Stimulated activated effector memory CD8-positive, alpha-beta T cell treated with anti-CD3 and anti-CD28 coated beads, Interleukin-12 subunit alpha, Interleukin-12 subunit beta, amount 100 ng/mL, for 72 hours (primary cell): ENCODE measurements at regions not wholly inside any gene's neighbourhood (a gene's known extent, or its start where the extent isn't known, plus 50 kb on each side); places are given as distances from the start of the nearest gene placed in this dataset.
"Not testable (repeated sequence)": the region's sequence is repeated elsewhere in the genome, so short reads cannot be mapped to it uniquely, and the experiment has no call there.

Source experiments
- ATAC-seq: fragments of 150-1000 bp; cut with Tn5 transposase; 2 replicates; pipeline ENCODE4 v1.10.0; 2021
- DNase-seq, 2 donors: peaks; one replicate each; pipeline ENCODE4 v3.0.0; 2021 to 2022; ENCODE audit warnings: low spot score in 2 of 2
- H3K27ac Mint-ChIP-seq: one replicate; pipeline ENCODE4 v1.8.0; 2022; ENCODE audit warnings: mild to moderate bottlenecking, mixed read lengths
- H3K36me3 Mint-ChIP-seq: one replicate; pipeline ENCODE4 v1.8.0; 2022; ENCODE audit warnings: mild to moderate bottlenecking, mixed read lengths
- H3K4me1 Mint-ChIP-seq: one replicate; pipeline ENCODE4 v1.8.0; 2022; ENCODE audit warnings: mixed read lengths
- H3K4me3 Mint-ChIP-seq: one replicate; pipeline ENCODE4 v1.8.0; 2022; ENCODE audit warnings: mild to moderate bottlenecking, mixed read lengths
- H3K9me3 Mint-ChIP-seq: one replicate; pipeline ENCODE4 v1.8.0; 2022; ENCODE audit warnings: mixed read lengths

DNA sequence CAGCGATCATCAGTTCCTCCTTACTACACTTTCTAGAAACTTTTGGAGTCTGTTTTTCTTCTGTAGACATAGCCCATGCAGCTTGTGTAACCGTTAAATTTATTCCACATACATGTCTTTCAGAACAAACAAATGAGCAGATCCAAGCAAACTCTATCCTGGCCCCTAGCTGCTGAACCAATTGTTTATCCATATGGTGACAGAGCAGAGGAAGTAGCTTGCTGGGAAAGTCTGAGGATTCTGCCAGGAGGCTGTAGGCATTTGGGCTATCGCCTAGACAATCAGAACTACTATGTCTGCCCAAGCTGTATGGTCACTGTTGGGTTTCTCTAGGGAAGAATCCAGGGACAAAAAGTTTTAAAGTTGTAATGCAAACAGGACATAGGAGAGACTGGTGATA lies 343.7 kb downstream of the SPRY2 start:
- no peak for ATAC-seq
- Mint-ChIP-seq H3K36me3 (no peaks in the 10 kb centered on the region), H3K4me1 (no peaks in the 10 kb centered on the region), H3K27ac (no peak overlapping the region), H3K4me3 (no peak overlapping the region), H3K9me3 (peaks cover 3% of the 10 kb centered on the region)
- no peak for DNase-seq

DNA sequence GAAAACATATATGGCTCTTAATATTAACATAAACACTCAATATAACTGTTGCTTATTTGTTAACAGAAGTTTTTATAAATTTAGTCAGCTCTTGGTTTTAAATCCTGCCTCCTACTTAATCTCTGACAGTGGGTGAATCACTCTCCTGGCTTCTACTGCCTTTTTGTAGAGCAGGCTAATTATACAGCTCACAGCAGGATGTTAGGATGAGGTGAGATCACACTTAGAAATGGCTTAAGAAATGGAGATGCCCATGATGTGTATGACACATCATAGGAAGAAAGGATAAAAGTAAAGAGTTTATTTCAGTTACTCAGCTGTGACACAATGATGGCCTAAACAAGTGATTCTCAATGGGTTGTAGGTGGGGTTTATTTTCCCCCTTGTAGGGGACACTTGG lies 345.6 kb downstream of the SPRY2 start:
- peaks cover 7% of the 10 kb centered on the region for H3K9me3 Mint-ChIP-seq
- H3K36me3 Mint-ChIP-seq, result no peaks in the 10 kb centered on the region
- no peak overlapping the region for H3K27ac Mint-ChIP-seq
- ATAC-seq (no peak), DNase-seq (no peak)
- H3K4me3 Mint-ChIP-seq, result no peak overlapping the region
- no peaks in the 10 kb centered on the region for H3K4me1 Mint-ChIP-seq

DNA sequence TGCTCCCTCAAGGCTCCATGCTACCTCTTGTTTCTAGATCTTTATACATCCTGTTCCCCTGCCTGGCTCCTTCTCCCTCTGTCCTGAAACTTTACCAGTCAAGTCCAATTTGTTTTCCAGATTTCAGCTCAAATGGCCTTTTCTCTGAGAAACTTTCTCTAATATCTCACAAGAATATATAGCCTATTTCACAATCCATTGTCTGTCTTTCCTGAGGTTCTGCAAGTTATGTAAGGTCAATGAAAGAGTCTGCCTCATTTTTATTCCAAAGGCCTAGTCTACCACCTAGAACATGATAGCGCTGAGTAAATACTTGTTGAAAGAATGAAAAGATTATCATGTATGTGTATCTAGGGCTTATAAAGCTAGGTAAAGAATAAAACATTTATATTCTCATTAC lies 348.8 kb downstream of the SPRY2 start:
- Mint-ChIP-seq H3K4me3 (no peak overlapping the region), H3K9me3 (peaks cover 14% of the 10 kb centered on the region), H3K27ac (no peak overlapping the region), H3K4me1 (no peaks in the 10 kb centered on the region), H3K36me3 (no peaks in the 10 kb centered on the region)
- no peak for DNase-seq
- ATAC-seq, result no peak

GRCh38 chr13:79990048-79990447 lies 350.9 kb downstream of the SPRY2 start:
- DNase-seq (no peak), ATAC-seq (no peak)
- Mint-ChIP-seq H3K4me1 (no peaks in the 10 kb centered on the region), H3K36me3 (no peaks in the 10 kb centered on the region), H3K4me3 (no peak overlapping the region), H3K9me3 (peaks cover 14% of the 10 kb centered on the region), H3K27ac (no peak overlapping the region)

GRCh38 chr13:79989217-79989661 lies 351.7 kb downstream of the SPRY2 start:
- H3K4me3 Mint-ChIP-seq, result no peak overlapping the region
- no peak for DNase-seq
- no peaks in the 10 kb centered on the region for H3K4me1 Mint-ChIP-seq
- H3K27ac Mint-ChIP-seq, result no peak overlapping the region
- no peak for ATAC-seq
- peaks cover 15% of the 10 kb centered on the region for H3K9me3 Mint-ChIP-seq
- H3K36me3 Mint-ChIP-seq, result no peaks in the 10 kb centered on the region

GRCh38 chr13:79988573-79988972 lies 352.4 kb downstream of the SPRY2 start:
- no peak overlapping the region for H3K4me3 Mint-ChIP-seq
- DNase-seq, result no peak
- no peak for ATAC-seq
- H3K4me1 Mint-ChIP-seq, result no peaks in the 10 kb centered on the region
- H3K36me3 Mint-ChIP-seq, result no peaks in the 10 kb centered on the region
- H3K27ac Mint-ChIP-seq, result no peak overlapping the region
- peaks cover 15% of the 10 kb centered on the region for H3K9me3 Mint-ChIP-seq

DNA sequence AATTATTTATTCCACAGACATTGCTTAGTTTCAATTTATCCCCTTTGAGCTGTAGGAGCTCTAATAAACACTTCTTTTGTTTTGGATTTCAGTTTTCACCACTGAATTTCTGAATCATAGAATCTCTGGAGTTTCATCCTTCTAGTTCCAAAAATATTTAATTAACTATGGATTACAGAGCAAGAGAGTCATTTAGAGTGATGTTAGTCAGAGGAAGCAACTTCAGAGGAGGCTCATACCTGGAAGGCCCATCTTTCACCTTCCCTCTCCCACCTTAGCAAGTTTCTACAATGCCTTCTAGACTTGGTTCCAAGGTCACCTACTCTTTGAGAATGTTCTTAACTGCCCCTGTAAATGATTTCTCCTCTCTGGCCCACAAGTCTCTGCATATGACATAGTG lies 353.2 kb downstream of the SPRY2 start:
- H3K27ac Mint-ChIP-seq, result no peak overlapping the region
- H3K4me3 Mint-ChIP-seq, result no peak overlapping the region
- H3K9me3 Mint-ChIP-seq, result peaks cover 18% of the 10 kb centered on the region
- no peaks in the 10 kb centered on the region for H3K4me1 Mint-ChIP-seq
- ATAC-seq, result no peak
- DNase-seq, result no peak
- no peaks in the 10 kb centered on the region for H3K36me3 Mint-ChIP-seq

GRCh38 chr13:79987323-79987722 lies 353.6 kb downstream of the SPRY2 start:
- Mint-ChIP-seq H3K36me3 (no peaks in the 10 kb centered on the region), H3K9me3 (peaks cover 19% of the 10 kb centered on the region), H3K4me1 (no peaks in the 10 kb centered on the region), H3K27ac (no peak overlapping the region), H3K4me3 (no peak overlapping the region)
- no peak for DNase-seq
- ATAC-seq, result no peak

- H3K9me3 Mint-ChIP-seq, result peaks cover 16% of the 10 kb centered on the region
- H3K27ac Mint-ChIP-seq, result no peak overlapping the region
- ATAC-seq, result no peak
- DNase-seq, result no peak
- H3K4me3 Mint-ChIP-seq, result no peak overlapping the region
- no peaks in the 10 kb centered on the region for H3K4me1 Mint-ChIP-seq
- no peaks in the 10 kb centered on the region for H3K36me3 Mint-ChIP-seq
These were observed 354.0 kb downstream of the SPRY2 start for GRCh38 chr13:79986890-79987289.

GRCh38 chr13:79974935-79975650 lies 365.8 kb downstream of the SPRY2 start:
- H3K36me3 Mint-ChIP-seq, ATAC-seq, H3K27ac Mint-ChIP-seq, H3K4me3 Mint-ChIP-seq, DNase-seq, H3K4me1 Mint-ChIP-seq: not testable (repeated sequence)
- peaks cover 18% of the 10 kb centered on the region for H3K9me3 Mint-ChIP-seq

DNA sequence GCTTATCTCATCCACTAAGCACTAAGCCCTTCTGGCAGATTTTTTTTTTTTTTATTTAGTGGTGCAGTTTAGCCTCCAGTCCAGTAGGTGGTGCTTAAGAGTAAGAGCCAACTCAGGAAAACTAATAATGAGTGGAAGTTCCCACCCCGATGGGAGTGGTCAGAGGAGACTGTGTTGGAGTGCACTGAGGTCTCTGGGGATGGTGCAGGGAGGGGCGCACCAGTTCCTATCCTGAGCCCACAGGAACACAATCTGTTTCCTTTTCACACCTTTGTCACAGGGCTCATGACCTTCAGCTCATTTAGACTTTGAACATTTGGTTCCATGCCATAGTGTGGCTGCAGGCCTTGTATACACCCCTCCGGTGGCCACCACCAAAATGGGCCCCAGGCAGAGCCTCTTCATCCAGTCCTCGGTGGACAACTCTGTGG lies 367.4 kb downstream of the SPRY2 start:
- Mint-ChIP-seq H3K36me3 (no peaks in the 10 kb centered on the region), H3K9me3 (peaks cover 16% of the 10 kb centered on the region), H3K27ac (no peak overlapping the region), H3K4me3 (no peak overlapping the region), H3K4me1 (no peaks in the 10 kb centered on the region)
- no peak for ATAC-seq
- no peak for DNase-seq

DNA sequence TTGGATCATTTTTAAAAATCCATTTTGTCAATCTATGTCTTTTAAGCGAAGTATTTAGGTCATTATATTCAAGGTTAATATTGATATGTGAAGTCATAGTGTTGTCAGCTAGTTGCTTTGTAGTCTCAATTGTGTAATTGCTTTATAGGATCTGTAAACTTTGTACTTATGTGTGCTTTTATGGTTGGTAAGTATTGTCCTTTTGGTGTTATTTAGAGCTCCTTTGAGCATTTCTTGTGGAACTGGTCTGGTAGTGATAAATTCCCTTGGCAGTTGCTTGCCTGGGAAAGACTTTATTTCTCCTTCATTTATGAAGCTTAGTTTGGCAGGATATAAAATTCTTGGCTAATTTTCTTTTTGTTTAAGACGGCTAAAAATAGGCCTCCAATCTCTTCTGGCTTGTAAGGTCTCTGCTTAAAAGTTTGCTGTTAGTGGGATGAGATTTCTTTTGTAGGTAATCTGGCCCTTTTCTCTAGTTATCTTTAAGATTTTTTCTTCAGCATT lies 368.8 kb downstream of the SPRY2 start:
- no peak overlapping the region for H3K4me3 Mint-ChIP-seq
- no peaks in the 10 kb centered on the region for H3K4me1 Mint-ChIP-seq
- H3K9me3 Mint-ChIP-seq, result peaks cover 8% of the 10 kb centered on the region

DNA sequence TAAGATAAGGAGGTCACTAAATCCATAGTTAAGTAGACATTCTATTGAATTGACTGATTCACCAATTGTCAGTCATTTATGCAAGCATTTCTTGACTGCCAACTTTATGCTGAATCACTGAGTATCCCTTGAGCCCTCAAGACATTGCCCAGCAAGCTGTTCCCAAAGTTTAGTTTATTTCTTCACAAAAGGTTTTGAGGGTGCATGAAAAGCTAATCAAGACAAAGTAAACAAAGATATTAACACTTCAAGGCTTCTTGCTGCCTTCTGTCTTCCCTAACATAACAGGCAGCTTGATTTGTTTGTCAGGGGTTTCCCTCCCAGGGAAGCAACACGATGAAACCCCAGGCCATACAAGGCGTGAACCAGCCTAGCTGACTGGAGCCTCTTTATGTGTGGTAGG lies 374.4 kb downstream of the SPRY2 start:
- Mint-ChIP-seq H3K4me3 (no peak overlapping the region), H3K9me3 (peaks cover 3% of the 10 kb centered on the region), H3K27ac (no peak overlapping the region), H3K4me1 (no peaks in the 10 kb centered on the region), H3K36me3 (no peaks in the 10 kb centered on the region)
- ATAC-seq (no peak), DNase-seq (no peak)

More for the DNA sequence above, 368.8 kb downstream of the SPRY2 start:
- DNase-seq (no peak), ATAC-seq (no peak)
- no peaks in the 10 kb centered on the region for H3K36me3 Mint-ChIP-seq
- H3K27ac Mint-ChIP-seq, result no peak overlapping the region

DNA sequence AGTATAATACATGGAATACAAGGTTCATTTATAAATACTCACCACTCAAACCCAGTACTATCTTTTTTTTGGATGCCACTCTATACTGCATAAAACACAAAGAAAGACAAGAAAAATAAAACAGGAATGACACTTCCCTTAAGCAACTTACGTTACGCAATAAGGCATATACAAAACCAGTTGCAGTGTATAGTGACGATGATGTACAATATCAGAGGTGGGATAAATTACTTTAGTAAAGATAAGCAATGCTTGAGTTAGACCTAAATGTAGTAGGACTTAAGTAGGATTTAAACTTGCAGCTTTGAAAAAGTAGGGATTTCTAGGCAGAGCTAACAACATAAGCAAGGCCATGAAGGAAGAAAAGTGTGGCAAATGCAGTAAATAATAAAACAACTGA lies 374.9 kb downstream of the SPRY2 start:
- Mint-ChIP-seq H3K27ac (no peak overlapping the region), H3K9me3 (peaks cover 5% of the 10 kb centered on the region), H3K4me3 (no peak overlapping the region), H3K36me3 (no peaks in the 10 kb centered on the region), H3K4me1 (no peaks in the 10 kb centered on the region)
- no peak for ATAC-seq
- DNase-seq, result no peak

GRCh38 chr13:79946556-79946955 lies 394.4 kb downstream of the SPRY2 start:
- Mint-ChIP-seq H3K4me3 (no peak overlapping the region), H3K36me3 (no peaks in the 10 kb centered on the region), H3K9me3 (peaks cover 3% of the 10 kb centered on the region), H3K27ac (no peak overlapping the region), H3K4me1 (no peaks in the 10 kb centered on the region)
- ATAC-seq (no peak), DNase-seq (no peak)

DNA sequence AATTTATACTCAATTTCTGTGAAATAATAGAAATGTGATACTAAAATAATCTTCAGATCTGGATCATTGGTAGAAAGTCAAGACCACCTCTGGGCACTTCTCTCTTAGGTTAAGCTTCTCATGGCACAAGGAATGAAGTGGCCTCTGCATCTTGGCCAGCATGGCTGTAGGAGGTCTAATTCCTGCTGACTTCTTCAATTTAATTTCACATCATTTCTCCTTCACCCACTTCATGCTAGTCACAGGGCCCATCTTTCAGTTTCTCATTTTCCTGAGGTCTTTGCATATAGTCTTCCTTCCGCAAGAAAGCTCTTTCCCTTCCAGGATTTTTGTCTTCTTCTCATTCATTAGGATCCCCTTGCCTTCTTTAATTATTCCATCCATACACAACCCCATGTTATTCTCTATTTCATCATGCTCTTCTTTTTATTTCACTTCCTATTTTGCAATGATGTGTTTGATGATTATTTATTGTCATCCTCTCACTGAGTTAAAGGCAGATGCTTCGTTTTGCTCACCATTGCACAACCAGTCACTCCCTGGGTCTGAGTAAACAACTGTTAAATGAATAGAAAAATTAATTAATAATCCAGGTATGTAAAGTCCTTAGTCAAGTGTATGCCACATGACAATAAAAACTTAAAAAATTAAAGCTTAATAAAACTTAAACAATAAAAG lies 397.4 kb downstream of the SPRY2 start:
- ATAC-seq (no peak), DNase-seq (no peak)
- no peak overlapping the region for H3K27ac Mint-ChIP-seq
- peaks cover 3% of the 10 kb centered on the region for H3K9me3 Mint-ChIP-seq
- no peak overlapping the region for H3K4me3 Mint-ChIP-seq
- no peaks in the 10 kb centered on the region for H3K36me3 Mint-ChIP-seq
- no peaks in the 10 kb centered on the region for H3K4me1 Mint-ChIP-seq
